GM18520 (cell line): ENCODE measurements at regions not wholly inside any gene's neighbourhood (a gene's known extent, or its start where the extent isn't known, plus 50 kb on each side); places are given as distances from the start of the nearest gene placed in this dataset.

Experiments
- ATAC-seq: cut with Tn5 transposase; IDR thresholded peaks from one replicate; pipeline ENCODE4 v1.9.1; 2021; ENCODE audit not compliant: unreplicated experiment

- ATAC-seq = no peak
Observed at GRCh38 chr5:9707732-9708462, 77.7 kb upstream of the TAS2R1 start.

GRCh38 chr5:9699681-9700080, 69.5 kb upstream of the TAS2R1 start:
- no peak for ATAC-seq

- no peak for ATAC-seq
Observed at GRCh38 chr5:9698841-9699240, 68.7 kb upstream of the TAS2R1 start.

GRCh38 chr5:9698125-9698826, 68.1 kb upstream of the TAS2R1 start:
- no peak for ATAC-seq

- no peak for ATAC-seq
Observed at GRCh38 chr5:9692576-9692975, 62.4 kb upstream of the TAS2R1 start.

- no peak for ATAC-seq
Observed at GRCh38 chr5:9691261-9691660, 61.1 kb upstream of the TAS2R1 start.

- ATAC-seq = no peak
Observed at GRCh38 chr5:9690751-9691150, 60.6 kb upstream of the TAS2R1 start.

- ATAC-seq = no peak
Observed at GRCh38 chr5:9686216-9686615, 56.1 kb upstream of the TAS2R1 start.

GRCh38 chr5:9681706-9682105, 51.6 kb upstream of the TAS2R1 start:
- ATAC-seq = no peak
